Upper lobe of left lung (tissue), 4 donors: ENCODE measurements at regions not wholly inside any gene's neighbourhood (a gene's known extent, or its start where the extent isn't known, plus 50 kb on each side); places are given as distances from the start of the nearest gene placed in this dataset.

ENCODE experiments used
- EP300 ChIP-seq, 4 donors: sonication (generic); formaldehyde crosslinking; IDR thresholded peaks; one replicate each; pipeline ENCODE4 v1.5.1; 2017; ENCODE audit warnings: antibody characterized with exemption in 4 of 4, control low read depth in 2 of 4
- POLR2A ChIP-seq, 4 donors: fragments of 450-650 bp; IDR thresholded peaks; one replicate each; pipeline ENCODE4 v1.5.1; 2016 to 2017; ENCODE audit warnings: antibody characterized with exemption in 4 of 4, mild to moderate bottlenecking in 2 of 4
- POLR2AphosphoS5 ChIP-seq, 2 donors: sonication (generic); formaldehyde crosslinking; IDR thresholded peaks; one replicate each; pipeline ENCODE4 v1.5.1; 2017; ENCODE audit warnings: antibody characterized with exemption in 2 of 2
- TF ChIP-seq, protein P1 (sequence below), 6 experiments: fragments of 450-650 bp in 4 of 6; fragments of 200-600 bp in 2 of 6; sonication (generic) in 2 of 6; IDR thresholded peaks; one replicate each; pipeline ENCODE4 v1.5.1; 2016 to 2019; ENCODE audit warnings: antibody characterized with exemption in 6 of 6

DNA sequence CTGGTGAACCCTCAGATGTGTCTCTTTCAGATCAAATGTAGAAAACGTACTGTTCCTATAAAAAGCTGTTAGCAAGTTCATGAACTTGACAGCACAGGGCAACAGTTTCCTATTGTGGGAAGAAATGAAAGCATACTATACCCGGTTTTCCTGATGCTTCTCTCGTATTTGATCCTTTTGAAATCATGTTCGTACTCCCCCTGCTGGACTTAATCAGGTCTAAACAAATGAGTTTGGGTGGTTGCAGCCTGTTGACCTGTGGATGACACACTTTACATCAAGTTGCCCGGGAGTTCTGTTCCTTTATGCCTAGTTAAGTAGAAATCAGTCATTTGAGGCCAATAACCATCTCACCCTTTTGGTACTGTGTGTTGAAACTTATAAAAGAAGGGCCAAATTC is 1992.3 kb downstream of the MAT2B start:
- TF ChIP-seq, protein P1, sequence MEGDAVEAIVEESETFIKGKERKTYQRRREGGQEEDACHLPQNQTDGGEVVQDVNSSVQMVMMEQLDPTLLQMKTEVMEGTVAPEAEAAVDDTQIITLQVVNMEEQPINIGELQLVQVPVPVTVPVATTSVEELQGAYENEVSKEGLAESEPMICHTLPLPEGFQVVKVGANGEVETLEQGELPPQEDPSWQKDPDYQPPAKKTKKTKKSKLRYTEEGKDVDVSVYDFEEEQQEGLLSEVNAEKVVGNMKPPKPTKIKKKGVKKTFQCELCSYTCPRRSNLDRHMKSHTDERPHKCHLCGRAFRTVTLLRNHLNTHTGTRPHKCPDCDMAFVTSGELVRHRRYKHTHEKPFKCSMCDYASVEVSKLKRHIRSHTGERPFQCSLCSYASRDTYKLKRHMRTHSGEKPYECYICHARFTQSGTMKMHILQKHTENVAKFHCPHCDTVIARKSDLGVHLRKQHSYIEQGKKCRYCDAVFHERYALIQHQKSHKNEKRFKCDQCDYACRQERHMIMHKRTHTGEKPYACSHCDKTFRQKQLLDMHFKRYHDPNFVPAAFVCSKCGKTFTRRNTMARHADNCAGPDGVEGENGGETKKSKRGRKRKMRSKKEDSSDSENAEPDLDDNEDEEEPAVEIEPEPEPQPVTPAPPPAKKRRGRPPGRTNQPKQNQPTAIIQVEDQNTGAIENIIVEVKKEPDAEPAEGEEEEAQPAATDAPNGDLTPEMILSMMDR (IDR thresholded peaks at IDR 0.05), result no peak
- TF ChIP-seq POLR2A (IDR thresholded peaks at IDR 0.05) (no peak), POLR2AphosphoS5 (IDR thresholded peaks at IDR 0.05) (no peak), EP300 (IDR thresholded peaks at IDR 0.05) (no peak)
